Neural progenitor cell (in vitro differentiated cells): ENCODE measurements at regions not wholly inside any gene's neighbourhood (a gene's known extent, or its start where the extent isn't known, plus 50 kb on each side); places are given as distances from the start of the nearest gene placed in this dataset.
"Not testable (repeated sequence)": the region's sequence is repeated elsewhere in the genome, so short reads cannot be mapped to it uniquely, and the experiment has no call there.

Experiments used
- DNase-seq: peaks from one replicate; pipeline ENCODE4 v3.0.0-alpha.2; 2016; ENCODE audit warnings: low spot score
- H2AFZ ChIP-seq: fragments of 200-600 bp; sonication (generic); replicated peaks from 2 replicates; pipeline ENCODE4 v1.6.1; 2016; ENCODE audit warnings: antibody characterized with exemption
- H3F3A ChIP-seq: fragments of 200-600 bp; sonication (generic); 2 replicates; pipeline ENCODE4 v1.6.1; 2016; ENCODE audit warnings: antibody characterized with exemption, low read depth
- H3K27ac ChIP-seq: fragments of 200-600 bp; sonication (generic); 2 replicates; pipeline ENCODE4 v1.5.1; 2016; ENCODE audit warnings: mild to moderate bottlenecking
- H3K27me3 ChIP-seq: fragments of 200-600 bp; sonication (generic); 2 replicates; pipeline ENCODE4 v1.6.1; 2016; ENCODE audit warnings: mild to moderate bottlenecking, moderate library complexity
- H3K36me3 ChIP-seq: fragments of 200-600 bp; sonication (generic); 2 replicates; pipeline ENCODE4 v1.5.1; 2016
- H3K4me1 ChIP-seq: fragments of 200-600 bp; sonication (generic); 2 replicates; pipeline ENCODE4 v1.6.1; 2016; ENCODE audit warnings: mixed run types
- H3K4me2 ChIP-seq: fragments of 200-600 bp; sonication (generic); 2 replicates; pipeline ENCODE4 v1.6.1; 2016
- H3K4me3 ChIP-seq: fragments of 200-600 bp; sonication (generic); 2 replicates; pipeline ENCODE4 v1.5.1; 2016
- H3K79me2 ChIP-seq: fragments of 200-600 bp; sonication (generic); 2 replicates; pipeline ENCODE4 v1.6.1; 2016; ENCODE audit warnings: low read depth
- H3K9ac ChIP-seq: fragments of 200-600 bp; sonication (generic); 2 replicates; pipeline ENCODE4 v1.6.1; 2016
- H3K9me3 ChIP-seq: fragments of 200-600 bp; sonication (generic); 2 replicates; pipeline ENCODE4 v1.5.1; 2016; ENCODE audit warnings: low read depth
- H4K20me1 ChIP-seq: fragments of 200-600 bp; sonication (generic); 2 replicates; pipeline ENCODE4 v1.6.1; 2016; ENCODE audit warnings: low read depth
- H3K27ac Mint-ChIP-seq: 3 replicates; pipeline ENCODE4 v1.8.0; 2021; ENCODE audit warnings: mixed read lengths
- H3K27me3 Mint-ChIP-seq: 2 replicates; pipeline ENCODE4 v1.8.0; 2022; ENCODE audit warnings: low read depth, mild to moderate bottlenecking, inconsistent platforms, moderate library complexity, mixed read lengths; ENCODE audit not compliant: insufficient read depth
- H3K36me3 Mint-ChIP-seq: 3 replicates; pipeline ENCODE4 v1.8.0; 2021; ENCODE audit warnings: mixed read lengths
- H3K4me1 Mint-ChIP-seq: 3 replicates; pipeline ENCODE4 v1.8.0; 2021; ENCODE audit warnings: mixed read lengths
- H3K4me3 Mint-ChIP-seq: 3 replicates; pipeline ENCODE4 v1.8.0; 2021; ENCODE audit warnings: mild to moderate bottlenecking, moderate library complexity, mixed read lengths
- H3K9me3 Mint-ChIP-seq: 3 replicates; pipeline ENCODE4 v1.8.0; 2020; ENCODE audit warnings: mixed read lengths
- CTCF ChIP-seq: fragments of 200-600 bp; sonication (generic); IDR thresholded peaks from 2 replicates; pipeline ENCODE4 v1.5.1; 2017; ENCODE audit warnings: antibody characterized with exemption, mild to moderate bottlenecking
- EZH2 ChIP-seq: fragments of 200-600 bp; sonication (generic); IDR thresholded peaks from 2 replicates; pipeline ENCODE4 v1.6.1; 2017; ENCODE audit warnings: antibody characterized with exemption, mild to moderate bottlenecking, moderate library complexity
- EZH2phosphoT487 ChIP-seq: fragments of 200-600 bp; sonication (generic); IDR thresholded peaks from 2 replicates; pipeline ENCODE4 v1.6.1; 2017; ENCODE audit warnings: antibody characterized with exemption

GRCh38 chr21:25449950-25450349 lies 157.3 kb downstream of the MRPL39 start:
- H3K27me3 Mint-ChIP-seq, result no peaks in the 10 kb centered on the region
- Histone ChIP-seq H3K9ac (no peak overlapping the region), H3K79me2 (no peaks in the 10 kb centered on the region), H4K20me1 (no peaks in the 10 kb centered on the region), H3F3A (no peaks in the 10 kb centered on the region), H2AFZ (no peak overlapping the region), H3K4me1 (no peaks in the 10 kb centered on the region), H3K9me3 (no peaks in the 10 kb centered on the region), H3K4me3 (no peak overlapping the region), H3K36me3 (no peaks in the 10 kb centered on the region), H3K27ac (no peak overlapping the region), H3K27me3 (no peaks in the 10 kb centered on the region), H3K4me2 (no peak overlapping the region)
- DNase-seq, result no peak
- H3K36me3 Mint-ChIP-seq, result no peaks in the 10 kb centered on the region
- H3K4me3 Mint-ChIP-seq, result no peak overlapping the region
- H3K4me1 Mint-ChIP-seq, result no peaks in the 10 kb centered on the region
- no peak overlapping the region for H3K27ac Mint-ChIP-seq
- TF ChIP-seq EZH2phosphoT487 (no peak), EZH2 (no peak), CTCF (no peak)
- H3K9me3 Mint-ChIP-seq, result peaks cover 6% of the 10 kb centered on the region

- no peak overlapping the region for H2AFZ ChIP-seq
- TF ChIP-seq EZH2phosphoT487 (no peak), CTCF (no peak), EZH2 (no peak)
- no peak overlapping the region for H3K4me2 ChIP-seq
- no peak overlapping the region for H3K9ac ChIP-seq
- Mint-ChIP-seq H3K4me1 (no peaks in the 10 kb centered on the region), H3K27me3 (peaks cover 2% of the 10 kb centered on the region), H3K27ac (no peak overlapping the region), H3K36me3 (no peaks in the 10 kb centered on the region), H3K9me3 (no peaks in the 10 kb centered on the region), H3K4me3 (no peak overlapping the region)
- no peak overlapping the region for H3K4me3 ChIP-seq
- H3K36me3 ChIP-seq, result no peaks in the 10 kb centered on the region
- H4K20me1 ChIP-seq, result no peaks in the 10 kb centered on the region
- H3K27me3 ChIP-seq, result no peaks in the 10 kb centered on the region
- H3K4me1 ChIP-seq, result no peaks in the 10 kb centered on the region
- no peaks in the 10 kb centered on the region for H3F3A ChIP-seq
- no peaks in the 10 kb centered on the region for H3K9me3 ChIP-seq
- no peak for DNase-seq
- no peak overlapping the region for H3K27ac ChIP-seq
- no peaks in the 10 kb centered on the region for H3K79me2 ChIP-seq
Observed at GRCh38 chr21:25441835-25442234, 165.4 kb downstream of the MRPL39 start.

- not testable (repeated sequence) for H4K20me1 ChIP-seq, H3K4me3 ChIP-seq, H3K36me3 ChIP-seq, H3K4me1 ChIP-seq, H3K27ac Mint-ChIP-seq, H3K27me3 Mint-ChIP-seq, H3K4me2 ChIP-seq, H3K4me1 Mint-ChIP-seq, DNase-seq, H3K9me3 Mint-ChIP-seq, H3K9ac ChIP-seq, H2AFZ ChIP-seq, H3F3A ChIP-seq, H3K4me3 Mint-ChIP-seq, H3K36me3 Mint-ChIP-seq, H3K27ac ChIP-seq, H3K79me2 ChIP-seq, H3K9me3 ChIP-seq, H3K27me3 ChIP-seq
Observed at GRCh38 chr21:25437465-25437864, 169.8 kb downstream of the MRPL39 start.

- DNase-seq, result no peak
- Histone ChIP-seq H3K4me2 (no peak overlapping the region), H3K4me3 (no peak overlapping the region), H3K79me2 (no peaks in the 10 kb centered on the region), H3K36me3 (no peaks in the 10 kb centered on the region), H3K4me1 (no peaks in the 10 kb centered on the region), H3K27ac (no peak overlapping the region), H4K20me1 (no peaks in the 10 kb centered on the region), H2AFZ (no peak overlapping the region), H3K9ac (no peak overlapping the region), H3F3A (no peaks in the 10 kb centered on the region), H3K27me3 (peaks cover 17% of the 10 kb centered on the region), H3K9me3 (no peaks in the 10 kb centered on the region)
- no peaks in the 10 kb centered on the region for H3K27me3 Mint-ChIP-seq
- no peak for TF ChIP-seq EZH2phosphoT487
- no peak for TF ChIP-seq EZH2
- TF ChIP-seq CTCF, result no peak
- no peaks in the 10 kb centered on the region for H3K36me3 Mint-ChIP-seq
- no peaks in the 10 kb centered on the region for H3K4me1 Mint-ChIP-seq
- no peaks in the 10 kb centered on the region for H3K9me3 Mint-ChIP-seq
- H3K4me3 Mint-ChIP-seq, result no peak overlapping the region
- no peak overlapping the region for H3K27ac Mint-ChIP-seq
Observed at GRCh38 chr21:25428537-25428936, 178.7 kb downstream of the MRPL39 start.
